Right lobe of liver (tissue), 4 donors: ENCODE measurements at regions not wholly inside any gene's neighbourhood (a gene's known extent, or its start where the extent isn't known, plus 50 kb on each side); places are given as distances from the start of the nearest gene placed in this dataset.

Experiments used
- POLR2A ChIP-seq: fragments of 450-650 bp; IDR thresholded peaks from one replicate; pipeline ENCODE4 v1.6.1; 2017; ENCODE audit warnings: antibody characterized with exemption, mild to moderate bottlenecking
- TF ChIP-seq, protein P1 (sequence below), 4 donors: fragments of 200-600 bp in 3 of 4; fragments of 450-650 bp in 1 of 4; IDR thresholded peaks; one replicate each; pipeline versions ENCODE4 v1.5.1 to v1.8.0; 2016 to 2022; ENCODE audit warnings: antibody characterized with exemption in 4 of 4, mild to moderate bottlenecking in 2 of 4
- donor health status: DM: no; HTN: no; CAD: no.
- donor health status: DM: no; HTN: no; CAD: no.
- donor health status: DM: no; HTN: yes; CAD: no.

DNA sequence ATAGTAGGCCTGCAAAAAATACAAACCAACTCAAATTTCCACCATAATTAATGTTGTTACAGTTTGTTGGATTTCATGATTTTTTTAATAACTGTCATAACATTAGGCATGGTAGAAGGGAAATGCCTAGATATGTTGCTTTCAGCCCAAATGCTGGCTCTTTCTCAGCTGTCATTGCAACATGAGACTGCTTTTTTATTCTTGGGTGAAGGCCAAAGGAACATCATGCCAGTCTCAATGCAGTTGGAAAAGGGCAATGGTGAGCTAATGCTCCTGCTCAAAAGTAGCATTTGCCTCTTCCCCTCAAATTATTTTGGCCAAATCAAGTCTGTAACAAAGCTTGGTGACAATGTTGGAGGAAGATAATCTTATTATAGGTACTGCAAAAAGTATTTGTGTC is 877.7 kb upstream of the PRMT6 start:
- TF ChIP-seq POLR2A = no peak
- TF ChIP-seq, protein P1, sequence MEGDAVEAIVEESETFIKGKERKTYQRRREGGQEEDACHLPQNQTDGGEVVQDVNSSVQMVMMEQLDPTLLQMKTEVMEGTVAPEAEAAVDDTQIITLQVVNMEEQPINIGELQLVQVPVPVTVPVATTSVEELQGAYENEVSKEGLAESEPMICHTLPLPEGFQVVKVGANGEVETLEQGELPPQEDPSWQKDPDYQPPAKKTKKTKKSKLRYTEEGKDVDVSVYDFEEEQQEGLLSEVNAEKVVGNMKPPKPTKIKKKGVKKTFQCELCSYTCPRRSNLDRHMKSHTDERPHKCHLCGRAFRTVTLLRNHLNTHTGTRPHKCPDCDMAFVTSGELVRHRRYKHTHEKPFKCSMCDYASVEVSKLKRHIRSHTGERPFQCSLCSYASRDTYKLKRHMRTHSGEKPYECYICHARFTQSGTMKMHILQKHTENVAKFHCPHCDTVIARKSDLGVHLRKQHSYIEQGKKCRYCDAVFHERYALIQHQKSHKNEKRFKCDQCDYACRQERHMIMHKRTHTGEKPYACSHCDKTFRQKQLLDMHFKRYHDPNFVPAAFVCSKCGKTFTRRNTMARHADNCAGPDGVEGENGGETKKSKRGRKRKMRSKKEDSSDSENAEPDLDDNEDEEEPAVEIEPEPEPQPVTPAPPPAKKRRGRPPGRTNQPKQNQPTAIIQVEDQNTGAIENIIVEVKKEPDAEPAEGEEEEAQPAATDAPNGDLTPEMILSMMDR (IDR thresholded peaks at IDR 0.05) = no peak
